OCI-LY7 (cell line): ENCODE measurements at regions not wholly inside any gene's neighbourhood (a gene's known extent, or its start where the extent isn't known, plus 50 kb on each side); places are given as distances from the start of the nearest gene placed in this dataset.

ENCODE experiments used
- BruUV-seq: library from RNA; stranded (reverse); fragments of 400-500 nt; replicated peaks from 2 replicates; lab custom pipeline; 2021; lab: Mats Ljungman, UMichigan
- CTCF ChIA-PET: fragments of 300-600 bp; sonication (Branson Sonifier 250); formaldehyde crosslinking; loops from one replicate; lab custom pipeline; 2022; ENCODE audit warnings: antibody characterized with exemption; ENCODE audit not compliant: unreplicated experiment; lab: Charles Lee
- POLR2A ChIA-PET: fragments of 300-600 bp; sonication (Branson Sonifier 250); formaldehyde crosslinking; loops from one replicate; lab custom pipeline; 2022; ENCODE audit warnings: antibody characterized with exemption; lab: Charles Lee
- DNase-seq: peaks from one replicate; pipeline ENCODE4 v3.0.0-alpha.2; 2015; ENCODE audit warnings: low spot score
- H2AFZ ChIP-seq: fragments of 200-600 bp; sonication (generic), shearing (Covaris generic); 2 replicates; pipeline ENCODE4 v1.6.1; 2014; ENCODE audit warnings: mild to moderate bottlenecking, antibody characterized with exemption, low read length, moderate library complexity
- H3K27ac ChIP-seq: fragments of 200-600 bp; sonication (generic); 2 replicates; pipeline ENCODE4 v1.5.1; 2014; ENCODE audit warnings: mixed run types, low read depth, mild to moderate bottlenecking, moderate library complexity, low read length, inconsistent platforms; ENCODE audit not compliant: poor library complexity, severe bottlenecking
- H3K36me3 ChIP-seq: fragments of 200-600 bp; sonication (generic); 2 replicates; pipeline ENCODE4 v1.6.1; 2014; ENCODE audit warnings: mild to moderate bottlenecking, antibody characterized with exemption, low read length, moderate library complexity, mixed read lengths; ENCODE audit not compliant: insufficient read depth
- H3K4me1 ChIP-seq: fragments of 200-600 bp; sonication (generic); 2 replicates; pipeline ENCODE4 v1.5.1; 2014; ENCODE audit warnings: mild to moderate bottlenecking, low read length; ENCODE audit not compliant: insufficient read depth, poor library complexity, severe bottlenecking
- H3K4me2 ChIP-seq: fragments of 200-600 bp; sonication (generic); 2 replicates; pipeline ENCODE4 v1.6.1; 2014; ENCODE audit warnings: mild to moderate bottlenecking, low read length
- H3K4me3 ChIP-seq: fragments of 200-600 bp; sonication (generic); 2 replicates; pipeline ENCODE4 v1.5.1; 2014; ENCODE audit warnings: mild to moderate bottlenecking, low read depth, low read length; ENCODE audit not compliant: poor library complexity, severe bottlenecking
- H3K79me2 ChIP-seq: fragments of 200-600 bp; sonication (generic); 2 replicates; pipeline ENCODE4 v1.6.1; 2016; ENCODE audit warnings: low read depth, mild to moderate bottlenecking, low read length, moderate library complexity, mixed read lengths; ENCODE audit not compliant: insufficient read depth
- H3K9me2 ChIP-seq: fragments of 200-600 bp; sonication (generic); 2 replicates; pipeline ENCODE4 v1.6.1; 2016; ENCODE audit warnings: mild to moderate bottlenecking, low read length, mixed read lengths; ENCODE audit not compliant: insufficient read depth
- H3K9me3 ChIP-seq: fragments of 200-600 bp; sonication (generic); 2 replicates; pipeline ENCODE4 v1.6.1; 2014; ENCODE audit warnings: mild to moderate bottlenecking, mixed run types, low read length, mixed read lengths
- H4K20me1 ChIP-seq: fragments of 200-600 bp; sonication (generic); 2 replicates; pipeline ENCODE4 v1.6.1; 2014; ENCODE audit warnings: mild to moderate bottlenecking, antibody characterized with exemption, low read length, moderate library complexity, mixed read lengths; ENCODE audit not compliant: insufficient read depth
- EZH2phosphoT487 ChIP-seq: fragments of 200-600 bp; sonication (generic); IDR thresholded peaks from 2 replicates; pipeline ENCODE4 v1.6.1; 2018; ENCODE audit warnings: low read depth, borderline replicate concordance, mild to moderate bottlenecking, mixed run types, antibody characterized with exemption, low read length, moderate library complexity, mixed read lengths
- intact Hi-C: fragments of 100-400 bp; cut with micrococcal nuclease; formaldehyde crosslinking; loops from one replicate; pipeline ENCODE4 v1.10.0; 2022; ENCODE audit not compliant: unreplicated experiment
- TF ChIP-seq, protein P1 (sequence below): fragments of 200-600 bp; sonication (generic); conservative IDR thresholded peaks from 2 replicates; pipeline ENCODE4 v1.5.1; 2014; ENCODE audit warnings: mild to moderate bottlenecking, antibody characterized with exemption, low read length, moderate library complexity, mixed read lengths

DNA sequence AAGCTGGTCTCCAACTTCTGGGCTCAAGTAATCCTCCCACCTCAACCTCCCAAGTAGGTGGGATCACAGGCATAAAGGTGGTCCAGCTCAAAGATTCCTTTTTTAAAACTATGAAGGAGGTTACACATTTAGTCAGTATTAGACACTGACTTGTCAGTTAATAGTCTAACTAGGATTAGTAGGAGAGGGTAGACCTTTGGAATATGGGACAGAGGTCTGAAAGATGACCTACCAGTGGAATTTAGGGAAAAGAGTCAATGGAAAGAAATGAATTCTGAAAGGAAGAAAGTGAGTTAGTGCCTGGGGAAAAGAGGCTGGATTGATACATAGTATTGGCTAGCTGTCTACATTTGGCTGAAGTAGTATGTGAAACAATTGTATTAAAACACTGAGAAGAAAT lies 220.7 kb downstream of the MZT1 start:
- no peaks in the 10 kb centered on the region for H3K36me3 ChIP-seq
- BruUV-seq, result no TSS peak
- H3K4me3 ChIP-seq, result no peak overlapping the region
- H2AFZ ChIP-seq, result no peak overlapping the region
- no peaks in the 10 kb centered on the region for H3K9me3 ChIP-seq
- TF ChIP-seq, protein P1, sequence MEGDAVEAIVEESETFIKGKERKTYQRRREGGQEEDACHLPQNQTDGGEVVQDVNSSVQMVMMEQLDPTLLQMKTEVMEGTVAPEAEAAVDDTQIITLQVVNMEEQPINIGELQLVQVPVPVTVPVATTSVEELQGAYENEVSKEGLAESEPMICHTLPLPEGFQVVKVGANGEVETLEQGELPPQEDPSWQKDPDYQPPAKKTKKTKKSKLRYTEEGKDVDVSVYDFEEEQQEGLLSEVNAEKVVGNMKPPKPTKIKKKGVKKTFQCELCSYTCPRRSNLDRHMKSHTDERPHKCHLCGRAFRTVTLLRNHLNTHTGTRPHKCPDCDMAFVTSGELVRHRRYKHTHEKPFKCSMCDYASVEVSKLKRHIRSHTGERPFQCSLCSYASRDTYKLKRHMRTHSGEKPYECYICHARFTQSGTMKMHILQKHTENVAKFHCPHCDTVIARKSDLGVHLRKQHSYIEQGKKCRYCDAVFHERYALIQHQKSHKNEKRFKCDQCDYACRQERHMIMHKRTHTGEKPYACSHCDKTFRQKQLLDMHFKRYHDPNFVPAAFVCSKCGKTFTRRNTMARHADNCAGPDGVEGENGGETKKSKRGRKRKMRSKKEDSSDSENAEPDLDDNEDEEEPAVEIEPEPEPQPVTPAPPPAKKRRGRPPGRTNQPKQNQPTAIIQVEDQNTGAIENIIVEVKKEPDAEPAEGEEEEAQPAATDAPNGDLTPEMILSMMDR, result no peak
- TF ChIP-seq EZH2phosphoT487, result no peak
- ChIA-PET CTCF (no interaction called here), POLR2A (interaction anchor here (0.7 to 1.3 kb wide), 3 partner anchors 15 to 20 kb away, joined by 3 to 5 read pairs (median 3); no protein-coding TSS in a partner anchor)
- DNase-seq, result no peak
- H3K4me2 ChIP-seq, result no peak overlapping the region
- H3K9me2 ChIP-seq, result no peaks in the 10 kb centered on the region
- intact Hi-C loops, result no loop called here
- H4K20me1 ChIP-seq, result no peaks in the 10 kb centered on the region
- no peak overlapping the region for H3K27ac ChIP-seq
- no peaks in the 10 kb centered on the region for H3K4me1 ChIP-seq
- H3K79me2 ChIP-seq, result no peaks in the 10 kb centered on the region

DNA sequence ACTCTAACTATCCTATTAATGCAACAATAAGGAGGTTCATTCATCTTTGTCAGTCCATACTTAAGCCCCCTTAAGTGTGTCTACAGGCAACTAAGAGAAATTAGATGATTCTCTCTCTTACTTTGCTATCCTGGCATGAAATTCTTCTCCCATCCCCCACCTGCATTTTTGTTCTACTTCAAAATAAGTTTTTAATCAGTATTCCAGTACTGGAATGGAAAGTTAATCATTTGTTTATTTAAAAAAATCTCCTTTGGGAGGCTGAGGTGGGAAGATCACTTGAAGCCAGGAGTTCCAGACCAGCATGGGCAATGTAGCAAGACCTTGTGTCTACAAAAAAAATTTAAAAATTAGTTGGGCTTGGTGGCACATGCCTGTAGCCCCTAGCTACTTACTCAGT lies 222.1 kb downstream of the MZT1 start:
- POLR2A ChIA-PET, result interaction anchor here (0.7 kb wide), 1 partner anchor 167 kb away, joined by 3 read pairs; no protein-coding TSS in a partner anchor
- no TSS peak for BruUV-seq
- H3K9me3 ChIP-seq, result no peaks in the 10 kb centered on the region

More for the DNA sequence above, 222.1 kb downstream of the MZT1 start:
- no peaks in the 10 kb centered on the region for H3K4me1 ChIP-seq
- no peaks in the 10 kb centered on the region for H3K9me2 ChIP-seq
- no peak for TF ChIP-seq EZH2phosphoT487
- TF ChIP-seq, protein P1, result no peak
- H3K4me3 ChIP-seq, result no peak overlapping the region
- H3K4me2 ChIP-seq, result no peak overlapping the region
- no peaks in the 10 kb centered on the region for H3K36me3 ChIP-seq
- H3K79me2 ChIP-seq, result no peaks in the 10 kb centered on the region
- DNase-seq, result no peak
- intact Hi-C loops, result no loop called here
- no peak overlapping the region for H2AFZ ChIP-seq
- no peaks in the 10 kb centered on the region for H4K20me1 ChIP-seq
- CTCF ChIA-PET, result no interaction called here
- H3K27ac ChIP-seq, result no peak overlapping the region
